GM12878 (cell line): ENCODE measurements at regions not wholly inside any gene's neighbourhood (a gene's known extent, or its start where the extent isn't known, plus 50 kb on each side); places are given as distances from the start of the nearest gene placed in this dataset.

Experiments used
- ATAC-seq: fragments of 200-7000 bp; cut with Tn5 transposase; 3 replicates; pipeline ENCODE4 v1.9.1; 2020; ENCODE audit warnings: mild to moderate bottlenecking, moderate library complexity
- BruUV-seq: library from RNA; stranded (reverse); fragments of 400-500 nt; replicated peaks from 2 replicates; lab custom pipeline; 2021; lab: Mats Ljungman, UMichigan
- CTCF ChIA-PET: fragments of 300-600 bp; sonication (Branson Sonifier 250); formaldehyde crosslinking; extraction: SDS; loops from one replicate; lab custom pipeline; 2021; ENCODE audit warnings: inconsistent platforms; lab: Yijun Ruan, JAX
- POLR2A ChIA-PET: fragments of 350-600 bp; formaldehyde crosslinking; extraction: SDS; loops from one replicate; lab custom pipeline; 2021; ENCODE audit warnings: inconsistent platforms; lab: Charles Lee
- RAD21 ChIA-PET: fragments of 300-600 bp; sonication (Branson Sonifier 250); formaldehyde crosslinking; loops from one replicate; lab custom pipeline; 2023; ENCODE audit warnings: antibody characterized with exemption; ENCODE audit not compliant: unreplicated experiment; lab: Charles Lee
- SMC1A ChIA-PET: fragments of 300-600 bp; sonication (Branson Sonifier 250); formaldehyde crosslinking; loops from one replicate; lab custom pipeline; 2023; ENCODE audit not compliant: unreplicated experiment, uncharacterized antibody; lab: Charles Lee
- DNase-seq: peaks from one replicate; pipeline ENCODE4 v3.0.0-alpha.2; 2011; ENCODE audit warnings: low read depth, low spot score
- FAIRE-seq: peaks from 3 replicates; lab custom pipeline; 2011; peaks lifted over from hg19 to GRCh38; lab: Jason Lieb, UNC
- H2AFZ ChIP-seq: 2 replicates; pipeline ENCODE4 v1.6.0; 2011; ENCODE audit warnings: low read depth, low read length, control low read depth; ENCODE audit not compliant: control insufficient read depth
- H3K27ac ChIP-seq: 2 replicates; pipeline ENCODE4 v1.5.1; 2011; ENCODE audit warnings: control low read depth; ENCODE audit not compliant: control insufficient read depth, insufficient read depth
- H3K27me3 ChIP-seq, 2 experiments: replicated peaks in 1 of 2; 2 replicates each; pipeline versions ENCODE4 v1.6.0 to v1.6.1; 2011; ENCODE audit warnings: low read length in 1 of 2; ENCODE audit not compliant: control insufficient read depth in 2 of 2, insufficient read depth in 2 of 2
- H3K36me3 ChIP-seq, 2 experiments: 2 replicates each; pipeline ENCODE4 v1.5.1; 2011; ENCODE audit warnings: low read length in 1 of 2; ENCODE audit not compliant: control insufficient read depth in 2 of 2, insufficient read depth in 2 of 2
- H3K4me1 ChIP-seq: 2 replicates; pipeline ENCODE4 v1.6.1; 2011; ENCODE audit warnings: mild to moderate bottlenecking, low read length, moderate library complexity, mixed read lengths; ENCODE audit not compliant: control insufficient read depth, insufficient read depth
- H3K4me2 ChIP-seq: 2 replicates; pipeline ENCODE4 v1.6.0; 2011; ENCODE audit warnings: control low read depth; ENCODE audit not compliant: control insufficient read depth, insufficient read depth
- H3K4me3 ChIP-seq: fragments of 200-600 bp; sonication (generic); 2 replicates; pipeline ENCODE4 v1.5.1; 2016
- H3K79me2 ChIP-seq: 2 replicates; pipeline ENCODE4 v1.6.0; 2011; ENCODE audit warnings: low read length; ENCODE audit not compliant: control insufficient read depth, insufficient read depth
- H3K9ac ChIP-seq: 2 replicates; pipeline ENCODE4 v1.8.0; 2011; ENCODE audit warnings: low read length, control low read depth, mixed read lengths; ENCODE audit not compliant: control insufficient read depth, insufficient read depth
- H3K9me3 ChIP-seq: replicated peaks from 3 replicates; pipeline ENCODE4 v1.5.1; 2011; ENCODE audit warnings: mild to moderate bottlenecking, low read length; ENCODE audit not compliant: control insufficient read depth, insufficient read depth
- H4K20me1 ChIP-seq: 2 replicates; pipeline ENCODE4 v1.6.0; 2011; ENCODE audit not compliant: control insufficient read depth, insufficient read depth
- BACH1 ChIP-seq: fragments of 450-650 bp; IDR thresholded peaks from 2 replicates; pipeline ENCODE4 v1.6.1; 2017; ENCODE audit warnings: mild to moderate bottlenecking, borderline replicate concordance
- HSF1 ChIP-seq: fragments of 150-350 bp; IDR thresholded peaks from 2 replicates; pipeline ENCODE4 v1.6.1; 2014; ENCODE audit warnings: mild to moderate bottlenecking, low read depth, low read length
- IRF4 ChIP-seq: IDR thresholded peaks from 2 replicates; pipeline ENCODE4 v1.6.1; 2011; ENCODE audit warnings: low read depth, low read length
- JUNB ChIP-seq: IDR thresholded peaks from 2 replicates; pipeline ENCODE4 v1.6.1; 2016; ENCODE audit warnings: antibody characterized with exemption, mild to moderate bottlenecking
- NFYA ChIP-seq: IDR thresholded peaks from 2 replicates; pipeline ENCODE4 v1.6.1; 2011; ENCODE audit warnings: low read depth, mild to moderate bottlenecking, low read length, improper control_type of control experiment, borderline replicate concordance
- SIN3A ChIP-seq: IDR thresholded peaks from 2 replicates; pipeline ENCODE4 v1.6.1; 2012; ENCODE audit warnings: low read depth, low read length, improper control_type of control experiment
- ZBED1 ChIP-seq: IDR thresholded peaks from 2 replicates; pipeline ENCODE4 v1.6.1; 2016; ENCODE audit warnings: borderline replicate concordance
- ZNF207 ChIP-seq: fragments of 450-650 bp; IDR thresholded peaks from 2 replicates; pipeline ENCODE4 v1.6.1; 2014; ENCODE audit warnings: antibody characterized with exemption, mild to moderate bottlenecking, borderline replicate concordance
- WGBS: methylation state at CpG from one replicate; pipeline ENCODE4 v1.1.6; 2016; ENCODE audit warnings: low lambda C conversion rate; ENCODE audit not compliant: insufficient replicate concordance, insufficient coverage; ENCODE audit errors: missing lambda C conversion rate; 5-methylcytosine and 5-hydroxymethylcytosine counted together
- in situ Hi-C: fragments of 300-500 bp; cut with MboI; formaldehyde crosslinking; loops from 9 replicates; pipeline ENCODE4 v1.14.3; 2018; ENCODE audit warnings: mixed read lengths
- intact Hi-C: fragments of 100-400 bp; cut with micrococcal nuclease; formaldehyde crosslinking; loops from one replicate; pipeline ENCODE4 v1.14.2; 2022; ENCODE audit not compliant: unreplicated experiment

- Histone ChIP-seq H3K4me3 (no peak overlapping the region), H3K4me1 (no peaks in the 10 kb centered on the region), H3K36me3 (no peaks in the 10 kb centered on the region), H3K27ac (no peak overlapping the region), H3K79me2 (no peaks in the 10 kb centered on the region), H3K9me3 (no peaks in the 10 kb centered on the region; the same call in 2 of the 3 replicates), H3K4me2 (no peak overlapping the region), H3K9ac (no peak overlapping the region), H2AFZ (no peak overlapping the region), H3K27me3 (0 out of 4 replicates have a peak, but pooled peaks cover 0 to 2% of the 10 kb centered on the region in 2 experiments), H4K20me1 (no peaks in the 10 kb centered on the region)
- intact Hi-C loops (no loop called here), in situ Hi-C loops (no loop called here)
- TF ChIP-seq JUNB (no peak), ZNF207 (no peak), NFYA (no peak), ZBED1 (no peak), BACH1 (no peak), HSF1 (no peak), SIN3A (no peak), IRF4 (no peak)
- no peak for ATAC-seq
- DNase-seq = no peak
- ChIA-PET RAD21 (no interaction called here), SMC1A (no interaction called here), CTCF (no interaction called here), POLR2A (no interaction called here)
- FAIRE-seq = no peak
- BruUV-seq = no TSS peak
- 49% methylated on average over 6 of the region's 6 CpGs for WGBS
Measured at GRCh38 chr6:135630789-135631376, 133.3 kb upstream of the AHI1 start.
